H1 (cell line): ENCODE measurements at regions not wholly inside any gene's neighbourhood (a gene's known extent, or its start where the extent isn't known, plus 50 kb on each side); places are given as distances from the start of the nearest gene placed in this dataset.

Experiments
- CTCF ChIA-PET: fragments of 300-600 bp; sonication (Branson Sonifier 250); formaldehyde crosslinking; loops from one replicate; lab custom pipeline; 2021; ENCODE audit not compliant: partially characterized antibody; lab: Charles Lee
- POLR2A ChIA-PET: fragments of 300-600 bp; sonication (Branson Sonifier 250); formaldehyde crosslinking; loops from one replicate; lab custom pipeline; 2021; ENCODE audit warnings: inconsistent platforms; ENCODE audit not compliant: partially characterized antibody; lab: Charles Lee
- DNase-seq, 2 experiments: peaks; one replicate each; pipeline versions ENCODE4 v3.0.0 to v3.0.0-alpha.2; 2010 to 2022; ENCODE audit warnings: low spot score in 2 of 2, low read depth in 1 of 2, mixed read lengths in 1 of 2
- FAIRE-seq: peaks from 2 replicates; lab custom pipeline; 2011; peaks lifted over from hg19 to GRCh38; lab: Jason Lieb, UNC
- H2AFZ ChIP-seq: 2 replicates; pipeline ENCODE4 v1.8.1; 2012; ENCODE audit warnings: low read length, inconsistent platforms
- H2AK5ac ChIP-seq: 2 replicates; pipeline ENCODE4 v1.6.1; 2013; ENCODE audit warnings: low read depth, low read length
- H2BK120ac ChIP-seq: replicated peaks from 2 replicates; pipeline ENCODE3; 2013; ENCODE audit warnings: low read depth, low read length, inconsistent platforms
- H2BK12ac ChIP-seq: 2 replicates; pipeline ENCODE4 v1.6.1; 2013; ENCODE audit warnings: low read depth, low read length
- H2BK15ac ChIP-seq: 2 replicates; pipeline ENCODE4 v1.6.1; 2013; ENCODE audit warnings: low read length
- H2BK20ac ChIP-seq: 2 replicates; pipeline ENCODE4 v1.6.1; 2013; ENCODE audit warnings: low read length
- H2BK5ac ChIP-seq: 2 replicates; pipeline ENCODE4 v1.6.1; 2013; ENCODE audit warnings: low read depth, low read length
- H3K14ac ChIP-seq: 2 replicates; pipeline ENCODE4 v1.6.1; 2013; ENCODE audit warnings: inconsistent platforms; ENCODE audit not compliant: insufficient read length
- H3K18ac ChIP-seq: 2 replicates; pipeline ENCODE4 v1.6.1; 2013; ENCODE audit warnings: low read length; ENCODE audit errors: extremely low read depth
- H3K23ac ChIP-seq: 2 replicates; pipeline ENCODE4 v1.6.1; 2013; ENCODE audit warnings: inconsistent platforms; ENCODE audit not compliant: insufficient read length
- H3K23me2 ChIP-seq: 2 replicates; pipeline ENCODE4 v1.6.1; 2013; ENCODE audit warnings: low read depth, low read length
- H3K27ac ChIP-seq: 2 replicates; pipeline ENCODE4 v1.6.1; 2011; ENCODE audit warnings: low read depth, low read length, inconsistent platforms
- H3K27me3 ChIP-seq, 4 experiments: replicated peaks in 1 of 4; 1 replicate in 1 of 4; 2 replicates in 3 of 4; pipeline versions ENCODE4 v1.6.1 to v1.8.1; 2011 to 2013; ENCODE audit warnings: low read length in 3 of 4, mild to moderate bottlenecking in 3 of 4, inconsistent platforms in 2 of 4, mixed read lengths in 2 of 4, moderate library complexity in 1 of 4; ENCODE audit not compliant: control insufficient read depth in 3 of 4, insufficient read depth in 3 of 4; ENCODE audit errors: extremely low read depth in 1 of 4
- H3K36me3 ChIP-seq, 4 experiments: 2 replicates each; pipeline versions ENCODE4 v1.6.1 to v1.8.1; 2011 to 2013; ENCODE audit warnings: mild to moderate bottlenecking in 4 of 4, low read length in 3 of 4, moderate library complexity in 2 of 4, control low read depth in 1 of 4, inconsistent platforms in 1 of 4; ENCODE audit not compliant: insufficient read depth in 4 of 4, control insufficient read depth in 2 of 4
- H3K4ac ChIP-seq: replicated peaks from 2 replicates; pipeline ENCODE3; 2013; ENCODE audit warnings: low read length, low read depth, mixed read lengths, inconsistent platforms; ENCODE audit not compliant: insufficient read length
- H3K4me1 ChIP-seq, 4 experiments: replicated peaks in 1 of 4; 1 replicate in 1 of 4; 2 replicates in 3 of 4; pipeline versions ENCODE4 v1.6.1 to v1.8.1; 2011 to 2013; ENCODE audit warnings: low read length in 3 of 4, inconsistent platforms in 2 of 4, mixed read lengths in 1 of 4; ENCODE audit not compliant: insufficient read depth in 4 of 4, control insufficient read depth in 3 of 4
- H3K4me2 ChIP-seq, 2 experiments: 2 replicates each; pipeline versions ENCODE4 v1.6.1 to v1.8.1; 2011 to 2013; ENCODE audit warnings: low read depth in 2 of 2, low read length in 2 of 2, control low read depth in 1 of 2, inconsistent platforms in 1 of 2, mild to moderate bottlenecking in 1 of 2; ENCODE audit not compliant: insufficient read depth in 1 of 2
- H3K4me3 ChIP-seq, 4 experiments: fragments of 200-600, 300-600 bp in 1 of 4; sonication (generic), shearing (Covaris generic), sonication (Bioruptor Twin) in 1 of 4; 2 replicates each; pipeline versions ENCODE4 v1.5.1 to v1.8.1; 2011 to 2016; ENCODE audit warnings: low read length in 4 of 4, low read depth in 3 of 4, control low read depth in 2 of 4, inconsistent platforms in 2 of 4, mild to moderate bottlenecking in 2 of 4, mixed read lengths in 1 of 4, moderate library complexity in 1 of 4; ENCODE audit not compliant: insufficient read depth in 2 of 4; ENCODE audit errors: extremely low read depth in 1 of 4
- H3K56ac ChIP-seq: replicated peaks from 2 replicates; pipeline ENCODE3; 2013; ENCODE audit warnings: low read depth, mild to moderate bottlenecking, mixed read lengths, low read length, inconsistent platforms; ENCODE audit not compliant: insufficient read length
- H3K79me1 ChIP-seq: 2 replicates; pipeline ENCODE4 v1.6.1; 2013; ENCODE audit warnings: low read depth, low read length, control low read depth
- H3K79me2 ChIP-seq, 2 experiments: 2 replicates each; pipeline versions ENCODE4 v1.6.1 to v1.8.1; 2012 to 2013; ENCODE audit warnings: low read length in 2 of 2, mild to moderate bottlenecking in 2 of 2, inconsistent platforms in 1 of 2; ENCODE audit not compliant: insufficient read depth in 2 of 2, control insufficient read depth in 1 of 2
- H3K9ac ChIP-seq, 4 experiments: replicated peaks in 1 of 4; 1 replicate in 1 of 4; 2 replicates in 3 of 4; pipeline versions ENCODE4 v1.6.1 to v1.8.1; 2011 to 2013; ENCODE audit warnings: low read depth in 3 of 4, low read length in 3 of 4, control low read depth in 2 of 4, mild to moderate bottlenecking in 2 of 4, moderate library complexity in 2 of 4, inconsistent platforms in 1 of 4; ENCODE audit errors: extremely low read depth in 1 of 4
- H3K9me3 ChIP-seq, 2 experiments: 2 replicates each; pipeline versions ENCODE4 v1.6.1 to v1.8.1; 2012 to 2013; ENCODE audit warnings: mild to moderate bottlenecking in 2 of 2, moderate library complexity in 2 of 2, control low read depth in 1 of 2, inconsistent platforms in 1 of 2, low read depth in 1 of 2, low read length in 1 of 2, mixed read lengths in 1 of 2; ENCODE audit not compliant: insufficient read depth in 2 of 2
- H4K20me1 ChIP-seq, 2 experiments: replicated peaks in 1 of 2; 2 replicates each; pipeline versions ENCODE3 to v1.8.1; 2011 to 2013; ENCODE audit warnings: inconsistent platforms in 2 of 2, low read length in 2 of 2, mild to moderate bottlenecking in 1 of 2; ENCODE audit not compliant: insufficient read depth in 2 of 2, control insufficient read depth in 1 of 2
- H4K5ac ChIP-seq: 2 replicates; pipeline ENCODE4 v1.6.1; 2013; ENCODE audit warnings: low read length, low read depth, mixed read lengths, inconsistent platforms; ENCODE audit not compliant: insufficient read length
- H4K8ac ChIP-seq: 2 replicates; pipeline ENCODE4 v1.8.0; 2013; ENCODE audit warnings: mild to moderate bottlenecking, moderate library complexity, low read length, inconsistent platforms; ENCODE audit not compliant: insufficient read depth; ENCODE audit errors: extremely low read depth
- H4K91ac ChIP-seq: replicated peaks from 2 replicates; pipeline ENCODE3; 2013; ENCODE audit warnings: low read length, mixed read lengths, inconsistent platforms; ENCODE audit not compliant: insufficient read length
- ATF2 ChIP-seq: IDR thresholded peaks from 2 replicates; pipeline ENCODE4 v1.6.1; 2012; ENCODE audit warnings: low read length, inconsistent platforms
- BRCA1 ChIP-seq: IDR thresholded peaks from 2 replicates; pipeline ENCODE4 v1.6.1; 2012; ENCODE audit warnings: low read depth, low read length, improper control_type of control experiment
- CREB1 ChIP-seq: IDR thresholded peaks from 2 replicates; pipeline ENCODE4 v1.6.1; 2012; ENCODE audit warnings: inconsistent platforms
- EGR1 ChIP-seq: IDR thresholded peaks from 2 replicates; pipeline ENCODE4 v1.6.1; 2011; ENCODE audit warnings: low read depth, low read length, borderline replicate concordance
- JUN ChIP-seq: IDR thresholded peaks from 2 replicates; pipeline ENCODE4 v1.6.1; 2011; ENCODE audit warnings: low read depth, mild to moderate bottlenecking, improper control_type of control experiment, low read length
- SIRT6 ChIP-seq: IDR thresholded peaks from one replicate; pipeline ENCODE4 v1.7.1; 2012; ENCODE audit warnings: low read length, inconsistent platforms
- TAF7 ChIP-seq: optimal IDR thresholded peaks from 2 replicates; pipeline ENCODE3; 2011; ENCODE audit warnings: low read depth, mild to moderate bottlenecking, inconsistent platforms, low read length, moderate library complexity, borderline replicate concordance
- YY1 ChIP-seq: IDR thresholded peaks from 2 replicates; pipeline ENCODE4 v1.6.1; 2011; ENCODE audit warnings: low read depth, mild to moderate bottlenecking, low read length

- Histone ChIP-seq H3K27me3 (no peaks in the 10 kb centered on the region), H3K23ac (no peak overlapping the region), H3K4me1 (no peaks in the 10 kb centered on the region), H3K9me3 (no peaks in the 10 kb centered on the region), H3K79me1 (no peaks in the 10 kb centered on the region), H3K14ac (no peak overlapping the region), H3K27ac (no peak overlapping the region), H4K8ac (no peak overlapping the region), H3K18ac (no peak overlapping the region), H3K4me2 (no peak overlapping the region), H2BK15ac (no peak overlapping the region), H3K23me2 (no peaks in the 10 kb centered on the region), H4K20me1 (no peaks in the 10 kb centered on the region), H2AFZ (no peak overlapping the region), H3K79me2 (no peaks in the 10 kb centered on the region), H3K4me3 (no peak overlapping the region), H2BK5ac (no peak overlapping the region), H2AK5ac (no peak overlapping the region), H2BK120ac (no peak overlapping the region), H3K4ac (no peak overlapping the region), H3K36me3 (no peaks in the 10 kb centered on the region), H2BK20ac (no peak overlapping the region), H3K56ac (no peak overlapping the region), H4K91ac (no peak overlapping the region), H4K5ac (no peak overlapping the region), H2BK12ac (no peak overlapping the region), H3K9ac (no peak overlapping the region)
- ChIA-PET POLR2A (no interaction called here), CTCF (interaction anchor here (0.7 kb wide), 1 partner anchor 1448 kb away, joined by 6 read pairs; no protein-coding TSS in a partner anchor)
- peak; percentile 13 for FAIRE-seq
- no peak for DNase-seq
- TF ChIP-seq TAF7 (no peak), BRCA1 (no peak), YY1 (no peak), EGR1 (no peak), ATF2 (no peak), SIRT6 (no peak), JUN (no peak), CREB1 (no peak)
These were observed 881.4 kb upstream of the GJE1 start for GRCh38 chr6:141251286-141251685.
